Stimulated activated CD8-positive, alpha-beta memory T cell treated with anti-CD3 and anti-CD28 coated beads, Interleukin-7, amount 100 ng/mL, for 4 hours (primary cell): ENCODE measurements at regions not wholly inside any gene's neighbourhood (a gene's known extent, or its start where the extent isn't known, plus 50 kb on each side); places are given as distances from the start of the nearest gene placed in this dataset.

Source experiments
- DNase-seq, 2 donors: peaks; one replicate each; pipeline ENCODE4 v3.0.0-alpha.2; 2020; ENCODE audit warnings: low read depth in 2 of 2

- no peak for DNase-seq
Observed at GRCh38 chr9:16092142-16093091, 539.6 kb downstream of the CCDC171 start.

- DNase-seq: no peak
Observed at GRCh38 chr9:16098306-16098705, 545.5 kb downstream of the CCDC171 start.

- no peak for DNase-seq
Observed at GRCh38 chr9:16099732-16100536, 547.1 kb downstream of the CCDC171 start.

- DNase-seq: no peak
Observed at GRCh38 chr9:16100537-16101091, 547.8 kb downstream of the CCDC171 start.

GRCh38 chr9:16102154-16102553 is 549.3 kb downstream of the CCDC171 start:
- no peak for DNase-seq

GRCh38 chr9:16103620-16104397 is 551.0 kb downstream of the CCDC171 start:
- no peak for DNase-seq

GRCh38 chr9:16105168-16106020 is 552.6 kb downstream of the CCDC171 start:
- no peak for DNase-seq

GRCh38 chr9:16106021-16106571 is 553.3 kb downstream of the CCDC171 start:
- DNase-seq: no peak

GRCh38 chr9:16112116-16112515 is 559.3 kb downstream of the CCDC171 start:
- DNase-seq: no peak

GRCh38 chr9:16115994-16116393 is 563.2 kb downstream of the CCDC171 start:
- DNase-seq: no peak

- no peak for DNase-seq
Observed at GRCh38 chr9:16118043-16118442, 565.2 kb downstream of the CCDC171 start.

- DNase-seq: no peak
Observed at GRCh38 chr9:16119261-16120230, 566.7 kb downstream of the CCDC171 start.

- no peak for DNase-seq
Observed at GRCh38 chr9:16120231-16120641, 567.4 kb downstream of the CCDC171 start.

- DNase-seq: no peak
Observed at GRCh38 chr9:16120727-16121126, 567.9 kb downstream of the CCDC171 start.

GRCh38 chr9:16121168-16121567 is 568.3 kb downstream of the CCDC171 start:
- no peak for DNase-seq

- no peak for DNase-seq
Observed at GRCh38 chr9:16121601-16122286, 568.9 kb downstream of the CCDC171 start.

GRCh38 chr9:16125629-16126028 is 572.8 kb downstream of the CCDC171 start:
- no peak for DNase-seq

GRCh38 chr9:16126042-16126441 is 573.2 kb downstream of the CCDC171 start:
- no peak for DNase-seq

- no peak for DNase-seq
Observed at GRCh38 chr9:16128003-16128402, 575.2 kb downstream of the CCDC171 start.
